Spleen (tissue), 11 donors: ENCODE measurements at regions not wholly inside any gene's neighbourhood (a gene's known extent, or its start where the extent isn't known, plus 50 kb on each side); places are given as distances from the start of the nearest gene placed in this dataset.

ENCODE experiments used
- DNase-seq: peaks from one replicate; pipeline ENCODE4 v3.0.0-alpha.2; 2020
- H3K27ac ChIP-seq, 8 donors: fragments of 200-600 bp; sonication (generic) in 7 of 8; 1 replicate in 4 of 8; 2 replicates in 4 of 8; pipeline versions ENCODE4 v1.5.0 to v1.8.0; 2016 to 2021; ENCODE audit warnings: inconsistent platforms in 4 of 8, mild to moderate bottlenecking in 4 of 8, moderate library complexity in 1 of 8
- H3K27me3 ChIP-seq, 7 donors: fragments of 200-600 bp; sonication (generic) in 6 of 7; replicated peaks in 1 of 7; 1 replicate in 4 of 7; 2 replicates in 3 of 7; pipeline versions ENCODE4 v1.5.0 to v1.8.0; 2016 to 2021; ENCODE audit warnings: inconsistent platforms in 3 of 7, mild to moderate bottlenecking in 1 of 7
- H3K36me3 ChIP-seq, 6 donors: fragments of 200-600 bp; sonication (generic) in 5 of 6; 1 replicate in 4 of 6; 2 replicates in 2 of 6; pipeline versions ENCODE4 v1.5.0 to v1.8.0; 2016 to 2021; ENCODE audit warnings: inconsistent platforms in 2 of 6
- H3K4me1 ChIP-seq, 6 donors: fragments of 200-600 bp; sonication (generic) in 5 of 6; 1 replicate in 3 of 6; 2 replicates in 3 of 6; pipeline versions ENCODE4 v1.5.0 to v1.8.0; 2016 to 2021; ENCODE audit warnings: inconsistent platforms in 3 of 6
- H3K4me3 ChIP-seq, 8 donors: fragments of 200-600 bp; sonication (generic) in 7 of 8; 1 replicate in 4 of 8; 2 replicates in 4 of 8; pipeline versions ENCODE4 v1.5.0 to v1.8.0; 2016 to 2021; ENCODE audit warnings: inconsistent platforms in 4 of 8, mild to moderate bottlenecking in 4 of 8, moderate library complexity in 2 of 8
- H3K9me3 ChIP-seq, 8 donors: fragments of 200-600 bp; sonication (generic) in 7 of 8; 1 replicate in 4 of 8; 2 replicates in 4 of 8; pipeline versions ENCODE4 v1.5.0 to v1.8.0; 2016 to 2021; ENCODE audit warnings: inconsistent platforms in 4 of 8
- CTCF ChIP-seq, 11 experiments: fragments of 200-600 bp in 7 of 11; fragments of 450-650 bp in 4 of 11; sonication (generic) in 4 of 11; IDR thresholded peaks in 8 of 11; conservative IDR thresholded peaks in 3 of 11; 1 replicate in 7 of 11; 2 replicates in 4 of 11; pipeline versions ENCODE4 v1.4.0 to v1.8.0; 2016 to 2021; ENCODE audit warnings: antibody characterized with exemption in 11 of 11, inconsistent platforms in 4 of 11, mild to moderate bottlenecking in 1 of 11
- POLR2A ChIP-seq, 3 donors: fragments of 450-650 bp; IDR thresholded peaks; one replicate each; pipeline ENCODE4 v1.5.1; 2017; ENCODE audit warnings: antibody characterized with exemption in 3 of 3, mild to moderate bottlenecking in 1 of 3
- POLR2AphosphoS5 ChIP-seq, 3 donors: sonication (generic); formaldehyde crosslinking; IDR thresholded peaks; one replicate each; pipeline ENCODE4 v1.5.1; 2017; ENCODE audit warnings: antibody characterized with exemption in 3 of 3
- WGBS, 5 donors: extraction: QIAGEN DNeasy Blood & Tissue Kit in 3 of 5; methylation state at CpG; one replicate each; pipeline versions ENCODE4 v1.1.5 to v1.1.7; 2013 to 2018; 5-methylcytosine and 5-hydroxymethylcytosine counted together
- intact Hi-C: fragments of 100-400 bp; cut with DNase I; formaldehyde crosslinking; loops from one replicate; pipeline ENCODE4 v1.15.0; 2023; ENCODE audit warnings: low total_unique reads
- donor health status: healthy with polysubstance abuse.
- donor health status: DM: no; HTN: no; CAD: no; lungs with moderate emphysema.
- donor health status: DM: no; HTN: no; CAD: no.
- donor health status: Bipolar disorder and iron deficiency.
- donor health status: healthy.
- donor health status: DM: no; HTN: no; CAD: no.
- donor health status: DM: yes; HTN: yes; CAD: no.

- Histone ChIP-seq H3K9me3 (no peaks in the 10 kb centered on the region), H3K27me3 (no peaks in the 10 kb centered on the region), H3K27ac (no peak overlapping the region), H3K4me3 (no peak overlapping the region), H3K36me3 (no peaks in the 10 kb centered on the region), H3K4me1 (no peaks in the 10 kb centered on the region)
- intact Hi-C loops = no loop called here
- 44 to 74% (median 49%) methylated on average over 1 of the region's 1 CpG for WGBS, 5 donors
- TF ChIP-seq POLR2A (IDR thresholded peaks at IDR 0.05) (no peak), CTCF (IDR thresholded peaks at IDR 0.05 in 8 of 11, conservative IDR thresholded peaks at IDR 0.05 in 3 of 11) (no peak)
- DNase-seq = no peak
Observed at GRCh38 chr6:140849456-140849855, 1283.3 kb upstream of the GJE1 start.

- Histone ChIP-seq H3K27ac (no peak overlapping the region), H3K4me3 (no peak overlapping the region), H3K27me3 (no peaks in the 10 kb centered on the region), H3K9me3 (no peaks in the 10 kb centered on the region), H3K36me3 (no peaks in the 10 kb centered on the region), H3K4me1 (no peaks in the 10 kb centered on the region)
- TF ChIP-seq CTCF (IDR thresholded peaks at IDR 0.05 in 8 of 11, conservative IDR thresholded peaks at IDR 0.05 in 3 of 11) = no peak
- no peak for TF ChIP-seq POLR2A (IDR thresholded peaks at IDR 0.05)
- no peak for TF ChIP-seq POLR2AphosphoS5 (IDR thresholded peaks at IDR 0.05)
- 49 to 64% (median 60%) methylated on average over 2 of the region's 2 CpGs for WGBS, 5 donors
- no peak for DNase-seq
- intact Hi-C loops = no loop called here
Observed at GRCh38 chr6:140847262-140847645, 1285.5 kb upstream of the GJE1 start.

GRCh38 chr6:140846503-140847261 is 1286.0 kb upstream of the GJE1 start:
- H3K4me1 ChIP-seq = no peaks in the 10 kb centered on the region
- intact Hi-C loops = no loop called here
- no peaks in the 10 kb centered on the region for H3K27me3 ChIP-seq
- H3K27ac ChIP-seq = no peak overlapping the region
- no peaks in the 10 kb centered on the region for H3K9me3 ChIP-seq
- TF ChIP-seq POLR2A (IDR thresholded peaks at IDR 0.05) = no peak
- no peak for TF ChIP-seq POLR2AphosphoS5 (IDR thresholded peaks at IDR 0.05)
- TF ChIP-seq CTCF (IDR thresholded peaks at IDR 0.05 in 8 of 11, conservative IDR thresholded peaks at IDR 0.05 in 3 of 11) = no peak
- 89 to 96% (median 94%) methylated on average over 3 of the region's 3 CpGs for WGBS, 5 donors
- H3K4me3 ChIP-seq = no peak overlapping the region
- H3K36me3 ChIP-seq = no peaks in the 10 kb centered on the region
- no peak for DNase-seq

DNA sequence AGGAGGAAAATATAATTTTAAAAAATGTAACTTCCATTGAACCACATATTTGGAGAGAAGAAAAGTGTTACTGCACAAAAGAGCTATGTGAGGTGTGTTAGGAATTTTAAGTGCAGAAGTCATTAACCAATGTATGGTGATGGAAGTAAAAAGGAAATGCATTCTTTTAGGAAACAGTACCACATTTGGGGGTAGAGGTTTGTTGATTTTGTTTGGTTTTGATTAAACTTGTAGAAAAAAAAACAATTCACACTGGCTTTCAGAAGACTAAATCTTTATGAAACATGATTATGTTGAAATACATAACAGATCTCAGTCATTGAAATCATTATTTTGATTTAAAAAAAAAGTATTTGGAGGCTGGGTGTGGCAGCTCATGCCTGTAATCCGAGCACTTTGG is 1287.0 kb upstream of the GJE1 start:
- H3K27ac ChIP-seq = no peak overlapping the region
- H3K4me1 ChIP-seq = no peaks in the 10 kb centered on the region
- TF ChIP-seq POLR2A (IDR thresholded peaks at IDR 0.05) (no peak), POLR2AphosphoS5 (IDR thresholded peaks at IDR 0.05) (no peak), CTCF (IDR thresholded peaks at IDR 0.05 in 8 of 11, conservative IDR thresholded peaks at IDR 0.05 in 3 of 11) (no peak)
- DNase-seq = no peak
- H3K9me3 ChIP-seq = no peaks in the 10 kb centered on the region
- H3K4me3 ChIP-seq = no peak overlapping the region
- intact Hi-C loops = no loop called here
- no peaks in the 10 kb centered on the region for H3K36me3 ChIP-seq
- 63 to 88% (median 86%) methylated on average over 1 of the region's 1 CpG for WGBS, 5 donors
- H3K27me3 ChIP-seq = no peaks in the 10 kb centered on the region
